ENCODE measurements at regions not wholly inside any gene's neighbourhood (a gene's known extent, or its start where the extent isn't known, plus 50 kb on each side); places are given as distances from the start of the nearest gene placed in this dataset.

GRCh38 chr4:83837614-83838308 lies 301.9 kb downstream of the GPAT3 start:
- DNase-seq = no peak

DNA sequence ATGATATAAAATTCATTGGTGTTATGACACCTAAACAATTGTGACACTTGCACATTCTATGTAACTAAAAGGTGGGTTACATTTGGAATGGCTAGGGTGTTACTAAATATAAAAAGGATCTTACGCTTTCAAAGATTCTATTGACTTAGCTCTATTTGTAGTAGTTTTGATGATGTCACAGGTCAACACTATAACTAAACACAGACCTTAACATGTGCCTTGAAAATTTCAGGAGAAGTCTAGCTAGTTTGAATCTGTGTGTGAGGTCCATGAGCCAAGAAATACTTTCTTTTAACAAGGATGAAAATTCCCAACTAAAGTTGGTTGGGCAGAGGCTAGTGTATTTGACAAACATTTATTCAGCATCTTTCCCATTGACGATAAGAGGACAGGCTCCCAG lies 298.0 kb downstream of the GPAT3 start:
- no peak for DNase-seq

- DNase-seq = no peak
Observed at GRCh38 chr4:83832110-83832825, 296.4 kb downstream of the GPAT3 start.

- no peak for DNase-seq
Observed at GRCh38 chr4:83831588-83831987, 295.7 kb downstream of the GPAT3 start.

GRCh38 chr4:83830138-83830888 lies 294.4 kb downstream of the GPAT3 start:
- DNase-seq = no peak

DNA sequence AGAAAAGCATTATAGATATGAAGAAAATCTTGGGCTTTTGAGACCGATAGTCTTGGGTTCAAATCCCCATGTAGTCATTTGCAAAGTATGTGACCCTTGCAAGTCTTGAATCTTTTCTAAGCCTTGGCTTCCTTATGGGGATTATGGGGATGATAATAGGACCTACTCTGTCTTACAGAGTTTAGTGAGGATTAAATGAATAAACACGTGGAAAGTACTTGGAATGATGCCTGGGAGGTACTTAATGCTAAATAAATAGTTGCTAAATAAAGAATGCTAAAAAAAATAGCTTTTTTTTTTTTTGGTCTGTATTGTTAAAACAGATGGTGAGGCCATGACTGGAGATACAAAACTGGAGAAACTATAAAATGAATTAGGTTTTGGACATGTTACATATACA lies 292.7 kb downstream of the GPAT3 start:
- no peak for DNase-seq

DNA sequence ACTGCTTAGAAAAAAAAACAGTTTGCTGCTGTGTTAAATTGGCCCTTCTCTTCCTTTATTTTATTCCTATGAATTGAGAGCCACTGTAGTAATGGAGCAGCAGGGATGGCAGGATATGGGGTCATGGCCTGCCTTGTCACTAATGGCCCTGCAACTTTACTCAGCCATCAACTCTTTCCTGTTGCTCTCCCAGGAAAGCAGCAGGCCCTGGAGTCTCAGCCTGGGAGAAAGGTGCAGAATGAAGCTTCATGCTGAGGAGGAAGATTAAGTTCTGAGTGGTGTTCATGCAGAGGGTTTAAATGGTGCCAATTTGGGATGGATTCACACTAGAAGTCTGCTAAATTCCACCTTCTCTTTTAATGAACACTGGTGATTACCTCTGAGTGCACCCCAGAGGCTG lies 285.6 kb downstream of the GPAT3 start:
- DNase-seq = no peak

DNA sequence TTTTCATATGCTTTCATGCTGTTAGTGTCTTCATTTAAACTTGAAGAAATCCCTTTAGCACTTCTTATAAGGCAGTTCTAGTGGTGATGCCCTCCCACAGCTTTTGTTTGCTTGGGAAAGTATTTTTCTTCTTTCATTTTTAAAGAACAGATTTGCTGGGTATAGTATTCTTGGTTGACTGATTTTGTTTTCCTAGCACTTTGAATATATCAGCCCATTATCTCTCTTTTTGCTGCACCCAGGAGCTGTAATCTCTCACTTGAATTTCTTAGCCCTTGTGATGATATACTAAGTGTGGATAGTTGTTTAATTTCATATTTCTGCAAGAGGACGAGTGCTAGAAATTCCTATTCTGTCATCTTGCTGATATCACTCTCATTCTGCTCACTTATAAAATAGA lies 283.7 kb downstream of the GPAT3 start:
- no peak for DNase-seq

GRCh38 chr4:83810428-83810827 lies 274.5 kb downstream of the GPAT3 start:
- DNase-seq = no peak

DNA sequence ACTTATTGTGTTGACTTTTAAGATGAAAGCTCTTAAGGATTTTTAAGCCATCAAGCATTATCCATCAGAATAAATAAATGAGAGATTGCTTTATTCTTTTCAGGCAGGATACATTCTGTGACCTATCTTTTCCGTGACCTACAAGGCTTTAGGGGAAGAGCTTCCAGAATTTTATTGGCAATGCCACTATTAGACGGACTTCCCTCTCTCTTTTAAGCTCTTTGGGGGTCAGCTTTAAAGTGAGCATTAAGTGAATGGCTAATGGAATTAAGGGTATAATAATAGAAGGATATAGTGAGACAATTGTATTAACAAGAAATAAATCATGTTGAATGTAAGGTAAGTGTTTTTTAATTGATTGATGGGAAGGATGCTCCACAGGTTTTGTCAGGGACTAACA lies 273.7 kb downstream of the GPAT3 start:
- no peak for DNase-seq

DNA sequence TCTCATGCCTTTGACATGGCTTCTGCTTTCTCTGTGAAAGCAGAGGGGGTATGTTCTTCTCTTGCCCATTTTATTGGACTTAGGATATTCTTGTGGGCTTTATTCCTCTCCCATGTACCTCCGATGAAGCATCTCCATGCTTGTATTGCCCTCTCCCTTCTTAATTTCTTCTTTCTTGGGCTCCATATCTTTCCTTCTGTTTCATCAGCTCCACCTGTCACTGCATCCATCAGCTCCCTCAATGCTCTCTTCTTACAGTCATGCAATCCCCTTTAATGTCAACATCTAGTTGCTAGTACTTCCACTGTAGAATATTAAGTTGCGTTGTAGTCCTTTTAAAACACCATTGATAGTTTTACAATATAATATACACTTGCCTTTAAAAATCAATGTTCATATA lies 257.6 kb downstream of the GPAT3 start:
- DNase-seq = no peak

DNA sequence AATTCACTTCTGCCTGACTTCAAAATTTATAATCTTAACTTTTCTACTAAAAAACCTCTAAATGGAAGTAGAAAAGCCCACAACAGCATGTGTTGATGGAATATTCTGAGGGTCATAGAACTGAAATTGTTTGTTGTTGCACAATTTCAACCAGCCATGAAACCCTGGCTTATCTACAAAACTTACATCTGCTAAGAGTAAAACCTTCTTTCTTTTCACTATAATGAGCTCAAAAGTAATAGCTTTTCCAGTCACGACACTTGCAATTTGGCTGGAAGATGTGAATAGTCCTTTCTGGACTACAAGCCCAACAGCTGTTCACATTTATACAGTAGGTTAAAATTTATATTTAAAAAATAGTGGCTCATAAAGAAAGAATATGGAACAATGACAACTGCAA lies 250.0 kb downstream of the GPAT3 start:
- no peak for DNase-seq

DNA sequence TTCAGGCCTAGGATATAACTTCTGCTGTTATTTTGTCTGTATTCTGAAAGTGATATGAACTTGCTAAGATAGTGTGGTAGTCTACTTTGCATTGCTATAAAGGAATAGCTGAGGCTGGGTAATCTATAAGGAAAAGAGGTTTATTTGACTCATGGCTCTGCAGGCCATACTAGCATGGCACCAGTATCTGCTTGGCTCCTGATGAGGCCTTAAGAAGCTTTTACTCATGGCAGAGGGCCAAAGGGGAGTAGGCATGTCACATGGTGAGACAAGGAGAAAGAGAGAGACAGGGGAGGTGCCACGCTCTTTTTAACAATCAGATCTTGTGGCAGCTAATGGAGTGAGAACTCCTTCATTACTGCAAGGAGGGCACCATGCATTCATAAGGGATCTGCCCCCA lies 247.3 kb downstream of the GPAT3 start:
- peak; percentile 79 for DNase-seq

DNA sequence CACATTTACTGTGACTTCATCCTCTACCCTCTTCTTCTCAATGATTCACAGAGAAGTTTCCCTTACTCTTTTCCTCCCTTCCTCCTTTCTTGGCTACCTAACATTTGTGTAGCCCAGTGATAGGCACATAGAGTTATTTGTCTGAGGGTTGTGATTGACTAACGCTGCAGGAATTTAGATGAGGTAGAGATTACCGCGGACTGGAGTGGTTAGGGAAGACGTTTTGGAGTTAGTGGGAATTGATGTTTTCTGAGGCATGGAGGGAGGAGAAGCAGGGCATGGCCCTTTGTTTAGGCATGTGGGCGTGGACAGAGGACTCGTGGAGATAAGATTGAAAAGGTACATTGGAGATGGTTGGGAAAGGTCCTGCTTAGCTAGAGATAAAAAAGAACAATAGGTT lies 246.7 kb downstream of the GPAT3 start:
- no peak for DNase-seq

- DNase-seq = no peak
Observed at GRCh38 chr4:83781434-83781833, 245.5 kb downstream of the GPAT3 start.

GRCh38 chr4:83780053-83780733 lies 244.3 kb downstream of the GPAT3 start:
- DNase-seq = no peak

- DNase-seq = no peak
Observed at GRCh38 chr4:83779103-83780052, 243.5 kb downstream of the GPAT3 start.

GRCh38 chr4:83772685-83773084 lies 236.8 kb downstream of the GPAT3 start:
- DNase-seq = no peak

DNA sequence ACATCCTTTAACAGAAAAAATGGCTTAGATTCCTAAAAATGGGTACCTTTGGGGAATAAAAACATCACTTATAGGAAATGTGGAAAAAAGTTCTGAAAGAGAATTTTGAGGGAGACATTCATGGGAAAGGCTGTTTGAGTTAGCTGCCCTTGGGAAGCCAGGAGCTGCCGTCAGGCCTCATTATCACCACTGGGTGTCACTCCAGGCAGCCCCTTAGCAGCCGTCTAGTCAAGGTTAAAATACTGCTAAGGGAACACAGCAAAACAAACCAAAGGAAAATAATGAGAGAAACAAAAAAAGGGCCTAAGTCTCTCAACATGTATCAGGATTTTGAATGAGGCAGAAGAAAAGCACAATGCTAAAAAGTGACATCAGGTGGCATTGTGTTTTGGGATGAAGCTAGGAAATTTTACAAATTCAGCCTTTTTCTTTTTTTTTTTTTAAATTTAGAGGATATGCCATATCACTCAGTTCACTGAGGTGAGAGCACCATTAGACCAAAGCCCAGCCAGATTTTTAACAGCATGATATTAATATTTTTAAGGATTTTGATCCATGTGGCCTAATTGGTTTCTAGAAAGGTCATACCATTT lies 235.3 kb downstream of the GPAT3 start:
- DNase-seq = peak; percentile 59

- DNase-seq = no peak
Observed at GRCh38 chr4:83768146-83768545, 232.2 kb downstream of the GPAT3 start.

DNA sequence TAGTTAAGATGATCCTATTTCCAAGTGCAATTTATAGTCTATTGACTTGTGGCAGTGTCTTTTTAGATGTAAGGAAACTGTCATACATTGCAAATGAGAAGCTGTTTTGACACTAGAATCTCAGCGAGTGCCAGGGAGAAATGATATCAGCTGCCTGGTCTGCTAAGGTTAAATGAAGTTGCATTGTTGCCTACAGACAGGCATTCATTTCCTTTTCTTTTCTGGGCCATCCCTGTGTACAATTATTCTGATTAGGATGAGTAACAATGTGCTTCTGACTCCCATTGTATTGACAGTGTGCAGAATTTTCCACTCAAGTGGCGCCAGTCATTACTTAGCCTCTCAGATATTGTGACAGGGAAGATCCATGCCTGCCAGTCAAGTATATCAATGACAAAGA lies 231.2 kb downstream of the GPAT3 start:
- no peak for DNase-seq

GRCh38 chr4:83759611-83760010 lies 223.7 kb downstream of the GPAT3 start:
- DNase-seq = no peak
